T-cell (primary cell): ENCODE measurements at regions not wholly inside any gene's neighbourhood (a gene's known extent, or its start where the extent isn't known, plus 50 kb on each side); places are given as distances from the start of the nearest gene placed in this dataset.

ENCODE experiments used
- ATAC-seq, 4 experiments: fragments of 200-7000 bp in 3 of 4; fragments of 150-1000 bp in 1 of 4; cut with Tn5 transposase; replicated peaks in 1 of 4; 1 replicate in 3 of 4; 2 replicates in 1 of 4; pipeline ENCODE4 v1.10.0; 2021; ENCODE audit warnings: moderate library complexity in 3 of 4, mild to moderate bottlenecking in 2 of 4, moderate number of reproducible peaks in 1 of 4
- CTCF ChIA-PET, 2 donors: fragments of 300-600 bp; sonication (Branson Sonifier 250); formaldehyde crosslinking; loops; one replicate each; lab custom pipeline; 2022; ENCODE audit warnings: antibody characterized with exemption in 2 of 2; lab: Charles Lee
- POLR2A ChIA-PET, 2 donors: fragments of 300-600 bp; sonication (Branson Sonifier 250); formaldehyde crosslinking; loops; one replicate each; lab custom pipeline; 2022; ENCODE audit warnings: antibody characterized with exemption in 2 of 2; lab: Charles Lee
- DNase-seq, 35 experiments: peaks; one replicate each; pipeline versions ENCODE4 v3.0.0 to v3.0.0-alpha.2; 2013 to 2023
- H3K27ac ChIP-seq: one replicate; pipeline ENCODE4 v1.5.1; 2013; ENCODE audit warnings: low read length
- H3K27me3 ChIP-seq, 2 experiments: replicated peaks in 1 of 2; 1 replicate in 1 of 2; 2 replicates in 1 of 2; pipeline versions ENCODE4 v1.6.1 to v1.7.0; 2013; ENCODE audit warnings: low read length in 1 of 2, mixed read lengths in 1 of 2; ENCODE audit not compliant: control insufficient read depth in 2 of 2, insufficient read depth in 2 of 2; ENCODE audit errors: extremely low read depth in 1 of 2
- H3K36me3 ChIP-seq, 2 donors: 1 replicate in 1 of 2; 2 replicates in 1 of 2; pipeline versions ENCODE4 v1.6.1 to v1.7.0; 2013; ENCODE audit warnings: low read length in 1 of 2; ENCODE audit not compliant: control insufficient read depth in 2 of 2, insufficient read depth in 1 of 2; ENCODE audit errors: extremely low read depth in 1 of 2
- H3K4me1 ChIP-seq, 2 experiments: 1 replicate in 1 of 2; 2 replicates in 1 of 2; pipeline versions ENCODE4 v1.6.1 to v1.7.0; 2013; ENCODE audit warnings: low read length in 2 of 2, mixed read lengths in 1 of 2; ENCODE audit not compliant: insufficient read depth in 2 of 2, control insufficient read depth in 1 of 2; ENCODE audit errors: extremely low read depth in 1 of 2
- H3K4me3 ChIP-seq, 2 donors: 1 replicate in 1 of 2; 2 replicates in 1 of 2; pipeline versions ENCODE4 v1.5.1 to v1.7.0; 2013; ENCODE audit warnings: mild to moderate bottlenecking in 2 of 2, low read length in 1 of 2, moderate library complexity in 1 of 2; ENCODE audit not compliant: control insufficient read depth in 1 of 2; ENCODE audit errors: extremely low read depth in 1 of 2
- H3K9me3 ChIP-seq: 2 replicates; pipeline ENCODE4 v1.7.0; 2013
- H3K27ac Mint-ChIP-seq, 2 donors: one replicate each; pipeline ENCODE4 v1.8.0; 2020 to 2021; ENCODE audit warnings: mild to moderate bottlenecking in 2 of 2, mixed read lengths in 2 of 2
- H3K27me3 Mint-ChIP-seq, 2 donors: one replicate each; pipeline ENCODE4 v1.8.0; 2021 to 2022; ENCODE audit warnings: mixed read lengths in 2 of 2
- H3K36me3 Mint-ChIP-seq: one replicate; pipeline ENCODE4 v1.8.0; 2021; ENCODE audit warnings: mixed read lengths
- H3K4me1 Mint-ChIP-seq, 3 donors: one replicate each; pipeline ENCODE4 v1.8.0; 2020 to 2022; ENCODE audit warnings: mixed read lengths in 3 of 3, mild to moderate bottlenecking in 1 of 3
- H3K4me3 Mint-ChIP-seq, 3 donors: one replicate each; pipeline ENCODE4 v1.8.0; 2020 to 2022; ENCODE audit warnings: mild to moderate bottlenecking in 3 of 3, mixed read lengths in 3 of 3, moderate library complexity in 3 of 3
- H3K9me3 Mint-ChIP-seq, 3 donors: one replicate each; pipeline ENCODE4 v1.8.0; 2020 to 2022; ENCODE audit warnings: mixed read lengths in 3 of 3
- WGBS: methylation state at CpG from one replicate; pipeline ENCODE4 v1.1.5; 2013; ENCODE audit warnings: missing lambda C conversion rate; ENCODE audit not compliant: insufficient coverage; 5-methylcytosine and 5-hydroxymethylcytosine counted together

GRCh38 chr1:218802799-218803198, 370.9 kb upstream of the LYPLAL1 start:
- H3K27ac ChIP-seq = no peak overlapping the region
- H3K4me1 ChIP-seq = no peaks in the 10 kb centered on the region
- Mint-ChIP-seq H3K9me3 (peaks cover 0 to 13% (median 6%) of the 10 kb centered on the region in 3 donors), H3K27me3 (no peaks in the 10 kb centered on the region), H3K27ac (no peak overlapping the region), H3K36me3 (no peaks in the 10 kb centered on the region), H3K4me3 (no peak overlapping the region), H3K4me1 (no peaks in the 10 kb centered on the region)
- POLR2A ChIA-PET = no interaction called here
- CTCF ChIA-PET = interaction anchor here in 1 of 2 donors (0.6 kb wide), 1 partner anchor 55 kb away, joined by 3 read pairs; no protein-coding TSS in a partner anchor
- WGBS = no CpG with 5 or more reads among the region's 3 CpGs
- no peak for ATAC-seq
- H3K4me3 ChIP-seq = no peak overlapping the region
- H3K27me3 ChIP-seq = no peaks in the 10 kb centered on the region
- DNase-seq = no peak
- no peaks in the 10 kb centered on the region for H3K36me3 ChIP-seq
- H3K9me3 ChIP-seq = no peaks in the 10 kb centered on the region

GRCh38 chr1:218803351-218803997, 370.2 kb upstream of the LYPLAL1 start:
- Mint-ChIP-seq H3K4me1 (no peaks in the 10 kb centered on the region), H3K36me3 (no peaks in the 10 kb centered on the region), H3K4me3 (no peak overlapping the region), H3K9me3 (peaks cover 0 to 16% (median 6%) of the 10 kb centered on the region in 3 donors), H3K27ac (no peak overlapping the region), H3K27me3 (no peaks in the 10 kb centered on the region)
- Histone ChIP-seq H3K27me3 (no peaks in the 10 kb centered on the region), H3K4me3 (no peak overlapping the region), H3K9me3 (no peaks in the 10 kb centered on the region), H3K4me1 (no peaks in the 10 kb centered on the region), H3K36me3 (no peaks in the 10 kb centered on the region), H3K27ac (no peak overlapping the region)
- no peak for ATAC-seq
- POLR2A ChIA-PET = no interaction called here
- CTCF ChIA-PET = no interaction called here
- DNase-seq = no peak
- 100% methylated on average over 1 of the region's 3 CpGs for WGBS

GRCh38 chr1:218804014-218804785, 369.5 kb upstream of the LYPLAL1 start:
- no peaks in the 10 kb centered on the region for H3K27me3 ChIP-seq
- H3K27ac ChIP-seq = no peak overlapping the region
- Mint-ChIP-seq H3K9me3 (peaks cover 0 to 16% (median 6%) of the 10 kb centered on the region in 3 donors), H3K4me3 (no peak overlapping the region), H3K27ac (no peak overlapping the region), H3K36me3 (no peaks in the 10 kb centered on the region), H3K27me3 (no peaks in the 10 kb centered on the region), H3K4me1 (no peaks in the 10 kb centered on the region)
- H3K4me3 ChIP-seq = no peak overlapping the region
- ChIA-PET POLR2A (no interaction called here), CTCF (no interaction called here)
- DNase-seq (no peak), ATAC-seq (no peak)
- no peaks in the 10 kb centered on the region for H3K9me3 ChIP-seq
- H3K36me3 ChIP-seq = no peaks in the 10 kb centered on the region
- H3K4me1 ChIP-seq = no peaks in the 10 kb centered on the region

- peaks cover 0 to 4% (median 4%) of the 10 kb centered on the region in 3 donors for H3K9me3 Mint-ChIP-seq
- Histone ChIP-seq H3K4me3 (no peak overlapping the region), H3K36me3 (no peaks in the 10 kb centered on the region), H3K4me1 (no peaks in the 10 kb centered on the region), H3K9me3 (no peaks in the 10 kb centered on the region), H3K27me3 (no peaks in the 10 kb centered on the region), H3K27ac (no peak overlapping the region)
- ATAC-seq (no peak), DNase-seq (no peak)
- H3K4me1 Mint-ChIP-seq = no peaks in the 10 kb centered on the region
- no CpG with 5 or more reads among the region's 3 CpGs for whole genome bisulfite sequencing
- CTCF ChIA-PET = no interaction called here
- H3K27me3 Mint-ChIP-seq = no peaks in the 10 kb centered on the region
- POLR2A ChIA-PET = no interaction called here
- H3K27ac Mint-ChIP-seq = no peak overlapping the region
- no peak overlapping the region for H3K4me3 Mint-ChIP-seq
- H3K36me3 Mint-ChIP-seq = no peaks in the 10 kb centered on the region
Measured at GRCh38 chr1:218809061-218809460, 364.6 kb upstream of the LYPLAL1 start.

- Histone ChIP-seq H3K9me3 (no peaks in the 10 kb centered on the region), H3K27ac (no peak overlapping the region), H3K4me3 (no peak overlapping the region), H3K36me3 (no peaks in the 10 kb centered on the region), H3K4me1 (no peaks in the 10 kb centered on the region), H3K27me3 (no peaks in the 10 kb centered on the region)
- Mint-ChIP-seq H3K27ac (no peak overlapping the region), H3K36me3 (no peaks in the 10 kb centered on the region), H3K4me3 (no peak overlapping the region), H3K9me3 (peaks cover 0 to 4% (median 4%) of the 10 kb centered on the region in 3 donors), H3K4me1 (no peaks in the 10 kb centered on the region), H3K27me3 (no peaks in the 10 kb centered on the region)
- ATAC-seq (no peak), DNase-seq (no peak)
- 88% methylated on average over 1 of the region's 1 CpG for WGBS
- CTCF ChIA-PET = no interaction called here
- POLR2A ChIA-PET = no interaction called here
Measured at GRCh38 chr1:218809625-218810024, 364.1 kb upstream of the LYPLAL1 start.

- ChIA-PET CTCF (no interaction called here), POLR2A (no interaction called here)
- Histone ChIP-seq H3K27ac (no peak overlapping the region), H3K36me3 (no peaks in the 10 kb centered on the region), H3K9me3 (no peaks in the 10 kb centered on the region), H3K4me3 (no peak overlapping the region), H3K27me3 (no peaks in the 10 kb centered on the region), H3K4me1 (no peaks in the 10 kb centered on the region)
- no peak overlapping the region for H3K27ac Mint-ChIP-seq
- ATAC-seq = no peak
- no peak for DNase-seq
- no peaks in the 10 kb centered on the region for H3K27me3 Mint-ChIP-seq
- H3K4me3 Mint-ChIP-seq = no peak overlapping the region
- peaks cover 0 to 4% (median 4%) of the 10 kb centered on the region in 3 donors for H3K9me3 Mint-ChIP-seq
- WGBS = 58% methylated on average over 2 of the region's 3 CpGs
- no peaks in the 10 kb centered on the region for H3K36me3 Mint-ChIP-seq
- no peaks in the 10 kb centered on the region for H3K4me1 Mint-ChIP-seq
Measured at GRCh38 chr1:218810306-218810705, 363.4 kb upstream of the LYPLAL1 start.
